OCI-LY1 (cell line): ENCODE measurements at regions not wholly inside any gene's neighbourhood (a gene's known extent, or its start where the extent isn't known, plus 50 kb on each side); places are given as distances from the start of the nearest gene placed in this dataset.
"Not testable (repeated sequence)": the region's sequence is repeated elsewhere in the genome, so short reads cannot be mapped to it uniquely, and the experiment has no call there.

Experiments
- EZH2 ChIP-seq: fragments of 200-600 bp; sonication (generic), shearing (Covaris generic); IDR thresholded peaks from 2 replicates; pipeline ENCODE4 v1.8.0; 2017; ENCODE audit warnings: borderline replicate concordance, mixed run types, mild to moderate bottlenecking, antibody characterized with exemption, low read length, moderate library complexity, mixed read lengths
- TF ChIP-seq, protein P1 (sequence below): fragments of 200-600 bp; sonication (generic), shearing (Covaris generic); IDR thresholded peaks from 2 replicates; pipeline ENCODE4 v1.5.1; 2017; ENCODE audit warnings: mild to moderate bottlenecking, antibody characterized with exemption, low read length, moderate library complexity, mixed read lengths

DNA sequence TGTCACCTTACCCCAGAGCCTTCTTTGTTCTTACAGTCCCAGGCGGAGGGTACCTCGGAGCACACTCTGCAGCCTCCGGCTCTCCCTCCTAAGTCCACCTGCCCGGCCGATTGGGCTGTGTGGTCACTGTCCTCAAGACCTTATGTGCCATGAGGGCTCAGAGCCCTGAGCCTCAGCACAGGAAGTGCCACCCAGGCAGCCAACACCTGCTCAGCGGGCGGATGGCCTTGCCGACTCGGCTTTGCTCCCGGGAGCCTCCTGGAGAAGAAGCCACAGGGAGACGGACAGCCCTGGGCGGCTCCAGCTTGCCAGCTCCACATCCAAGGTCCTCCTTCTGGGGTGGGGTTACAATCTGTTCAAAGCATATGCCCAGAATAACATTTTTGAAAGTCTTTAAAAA lies 4439.2 kb upstream of the TPTE start:
- TF ChIP-seq, protein P1, sequence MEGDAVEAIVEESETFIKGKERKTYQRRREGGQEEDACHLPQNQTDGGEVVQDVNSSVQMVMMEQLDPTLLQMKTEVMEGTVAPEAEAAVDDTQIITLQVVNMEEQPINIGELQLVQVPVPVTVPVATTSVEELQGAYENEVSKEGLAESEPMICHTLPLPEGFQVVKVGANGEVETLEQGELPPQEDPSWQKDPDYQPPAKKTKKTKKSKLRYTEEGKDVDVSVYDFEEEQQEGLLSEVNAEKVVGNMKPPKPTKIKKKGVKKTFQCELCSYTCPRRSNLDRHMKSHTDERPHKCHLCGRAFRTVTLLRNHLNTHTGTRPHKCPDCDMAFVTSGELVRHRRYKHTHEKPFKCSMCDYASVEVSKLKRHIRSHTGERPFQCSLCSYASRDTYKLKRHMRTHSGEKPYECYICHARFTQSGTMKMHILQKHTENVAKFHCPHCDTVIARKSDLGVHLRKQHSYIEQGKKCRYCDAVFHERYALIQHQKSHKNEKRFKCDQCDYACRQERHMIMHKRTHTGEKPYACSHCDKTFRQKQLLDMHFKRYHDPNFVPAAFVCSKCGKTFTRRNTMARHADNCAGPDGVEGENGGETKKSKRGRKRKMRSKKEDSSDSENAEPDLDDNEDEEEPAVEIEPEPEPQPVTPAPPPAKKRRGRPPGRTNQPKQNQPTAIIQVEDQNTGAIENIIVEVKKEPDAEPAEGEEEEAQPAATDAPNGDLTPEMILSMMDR, result not testable (repeated sequence)
- TF ChIP-seq EZH2, result not testable (repeated sequence)
